Amniotic epithelial cell (primary cell): ENCODE measurements at regions not wholly inside any gene's neighbourhood (a gene's known extent, or its start where the extent isn't known, plus 50 kb on each side); places are given as distances from the start of the nearest gene placed in this dataset.

Experiments used
- DNase-seq: peaks from one replicate; pipeline ENCODE4 v3.0.0-alpha.2; 2010; ENCODE audit warnings: low read depth

DNA sequence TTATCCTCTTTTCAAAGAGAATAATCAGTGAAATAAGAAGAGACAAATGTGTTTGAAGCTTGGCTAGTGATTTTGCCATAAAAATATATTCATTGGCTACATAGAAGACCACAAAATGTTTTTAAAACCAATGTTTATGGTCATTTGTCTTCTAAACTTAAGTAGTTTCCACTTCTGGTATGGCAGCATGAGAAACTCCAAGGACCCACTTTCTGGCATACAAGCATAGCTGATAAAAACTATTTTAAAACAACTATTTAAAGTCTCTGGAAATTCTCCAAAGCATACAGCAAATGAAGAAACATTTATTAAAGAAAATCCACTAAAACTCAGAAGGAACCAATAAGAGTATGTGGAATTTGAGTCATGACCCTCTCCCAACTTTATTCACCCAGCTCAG is 89.2 kb upstream of the TOMM7 start:
- DNase-seq = no peak

DNA sequence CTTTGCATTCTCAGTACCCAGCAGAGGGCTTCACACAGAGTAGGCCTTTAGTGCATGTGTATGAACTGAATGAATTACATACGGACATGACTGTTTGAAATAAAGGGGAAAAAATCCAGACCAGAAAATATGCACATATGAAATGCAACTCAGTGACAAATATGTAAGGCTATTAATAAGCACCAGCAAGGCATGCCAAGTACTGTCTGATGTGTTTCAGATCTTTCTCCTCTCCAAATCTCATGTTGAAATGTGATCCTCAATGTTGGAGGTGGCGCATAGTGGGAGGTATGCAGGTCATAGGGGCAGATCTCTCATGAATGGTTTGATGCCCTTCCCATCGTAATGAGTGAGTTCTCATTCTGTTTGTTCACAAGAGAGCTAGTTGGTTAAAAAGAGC is 87.3 kb upstream of the TOMM7 start:
- DNase-seq = no peak

DNA sequence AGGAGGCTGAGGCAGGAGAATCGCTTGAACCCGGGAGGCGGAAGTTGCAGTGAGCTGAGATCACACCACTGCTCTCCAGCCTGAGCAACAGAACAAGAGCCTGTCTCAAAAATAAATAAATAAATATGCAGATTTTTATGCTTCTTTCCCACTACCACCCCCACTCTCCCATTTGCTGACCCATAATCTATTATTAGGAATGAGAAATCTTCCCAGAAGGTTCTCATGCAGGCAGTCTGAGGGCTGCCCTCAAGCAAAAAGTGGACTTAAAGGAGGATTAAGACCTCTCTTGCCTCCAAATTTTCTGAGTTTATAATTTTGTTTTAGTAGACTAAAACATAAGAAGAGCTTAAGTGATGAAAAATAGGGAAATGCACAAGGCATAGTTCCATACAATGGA is 85.2 kb upstream of the TOMM7 start:
- DNase-seq = no peak

DNA sequence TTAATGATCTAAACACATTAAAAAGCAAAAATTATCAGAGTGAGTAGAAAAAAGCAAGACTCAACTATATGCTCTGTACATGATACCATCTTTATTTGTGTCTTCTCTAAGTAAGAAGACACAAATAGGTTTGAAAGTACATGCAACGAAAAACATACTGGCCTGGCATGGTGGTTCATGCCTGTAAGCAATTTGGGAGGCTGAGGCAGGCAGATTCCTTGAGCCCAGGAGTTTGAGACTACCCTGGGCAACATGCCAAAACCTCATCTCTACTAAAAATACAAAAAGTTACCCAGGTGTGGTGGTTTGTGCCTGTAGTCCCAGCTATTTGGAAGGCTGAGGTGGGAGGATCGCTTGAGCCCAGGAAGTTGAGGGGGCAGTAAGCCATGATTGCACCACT is 78.1 kb upstream of the TOMM7 start:
- no peak for DNase-seq

DNA sequence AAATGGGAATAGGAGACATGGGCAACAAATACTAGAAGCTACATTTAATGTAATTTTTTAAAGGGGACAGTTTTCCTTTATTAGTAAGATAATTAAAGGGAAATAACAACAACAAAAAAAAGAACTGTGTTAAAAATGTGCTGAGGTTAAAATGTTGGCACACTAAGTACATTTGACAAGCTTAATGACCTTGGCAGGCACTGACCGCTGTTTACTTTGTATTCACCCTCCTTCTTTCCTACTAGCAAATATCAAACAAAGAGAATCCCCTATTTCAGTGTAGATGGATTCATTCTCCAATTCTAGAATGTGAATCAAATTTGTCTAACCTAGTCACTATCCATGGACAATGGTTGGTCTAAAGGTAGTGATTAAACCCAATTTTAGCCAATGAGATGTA is 77.5 kb upstream of the TOMM7 start:
- DNase-seq = no peak

DNA sequence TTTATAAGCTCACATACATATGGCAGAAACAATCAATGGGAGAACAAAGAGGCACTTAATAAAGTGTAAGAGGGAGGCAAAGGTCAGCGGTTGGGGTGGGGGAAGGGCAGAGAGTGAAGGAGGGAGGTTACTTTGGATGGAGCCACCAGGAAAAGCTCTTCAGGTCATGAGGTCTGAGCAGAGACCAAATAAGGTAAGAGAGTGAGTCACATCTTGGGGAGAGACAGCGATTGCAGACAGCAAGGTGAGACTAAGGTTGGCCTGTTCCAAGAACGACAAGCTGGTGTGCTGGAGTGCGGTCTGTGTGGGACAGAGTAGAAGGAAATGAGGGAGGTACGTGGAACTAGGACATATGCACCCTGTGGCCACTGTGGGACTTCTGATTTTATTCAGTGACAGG is 74.3 kb upstream of the TOMM7 start:
- DNase-seq = no peak

DNA sequence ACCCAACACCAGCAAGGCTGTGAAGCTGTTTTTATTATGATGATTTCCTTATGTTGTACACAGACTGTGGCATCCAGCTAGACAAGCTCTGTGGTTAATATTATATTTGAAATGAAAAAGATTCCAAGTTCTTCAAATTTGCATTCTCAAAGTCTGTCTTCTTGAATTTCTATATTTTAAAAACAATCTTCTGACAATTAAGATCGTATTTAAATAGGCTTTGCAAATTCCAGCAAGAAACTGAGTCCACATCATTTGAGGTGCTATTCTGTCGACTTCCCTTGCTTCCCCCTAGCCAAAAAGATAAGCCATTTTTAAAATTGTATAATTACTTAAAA is 73.1 kb upstream of the TOMM7 start:
- DNase-seq = no peak

DNA sequence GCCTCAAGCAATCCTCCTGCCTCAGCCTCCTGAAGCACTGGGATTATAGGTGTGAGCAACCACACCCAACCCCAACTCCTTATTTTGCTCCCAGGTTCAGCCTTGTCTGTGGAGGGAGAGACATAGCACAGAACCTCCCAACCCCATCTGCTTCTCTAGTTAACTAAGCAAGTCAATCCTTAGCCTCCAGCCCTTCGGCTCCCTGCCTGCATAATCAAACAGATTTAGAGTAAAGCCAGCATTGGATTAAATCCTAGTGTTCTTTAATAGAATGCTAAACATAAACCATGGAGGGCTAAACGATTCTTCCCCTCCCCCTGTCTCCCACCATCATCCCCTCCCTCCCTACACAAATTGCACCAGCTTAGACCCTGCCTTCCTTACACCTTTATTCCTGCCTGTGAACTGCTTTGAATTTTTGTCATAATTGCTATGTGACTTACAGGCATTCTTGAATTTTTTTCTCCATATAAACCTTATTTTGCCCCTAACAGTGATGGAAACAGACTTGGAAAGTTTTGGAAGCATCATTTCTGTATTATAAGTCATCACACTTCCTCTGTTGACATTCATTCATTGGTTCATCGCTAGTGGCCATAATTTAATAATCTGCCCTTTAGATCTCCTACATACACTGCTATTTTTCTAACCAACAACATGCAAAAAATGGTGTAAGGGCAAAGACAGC is 72.6 kb upstream of the TOMM7 start:
- DNase-seq = no peak

DNA sequence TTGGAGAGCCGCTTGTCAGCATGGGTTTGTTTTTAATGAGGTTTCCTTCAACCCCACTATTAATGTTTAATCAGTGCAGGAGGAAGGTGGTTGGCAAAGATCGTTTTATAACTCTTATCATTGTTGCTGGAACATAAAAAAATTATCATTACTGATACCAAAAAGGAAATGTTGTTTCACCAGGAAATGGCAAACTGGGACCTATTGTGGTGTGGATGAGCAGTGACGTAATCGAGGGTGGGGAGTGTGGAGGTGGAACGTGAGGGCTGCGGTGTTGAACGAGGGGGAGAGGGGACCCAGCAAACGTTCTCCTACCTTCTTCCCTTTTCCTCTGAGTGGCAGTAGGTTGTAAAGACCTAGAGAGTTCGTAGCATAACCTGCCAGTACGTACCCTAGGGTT is 71.9 kb upstream of the TOMM7 start:
- no peak for DNase-seq

DNA sequence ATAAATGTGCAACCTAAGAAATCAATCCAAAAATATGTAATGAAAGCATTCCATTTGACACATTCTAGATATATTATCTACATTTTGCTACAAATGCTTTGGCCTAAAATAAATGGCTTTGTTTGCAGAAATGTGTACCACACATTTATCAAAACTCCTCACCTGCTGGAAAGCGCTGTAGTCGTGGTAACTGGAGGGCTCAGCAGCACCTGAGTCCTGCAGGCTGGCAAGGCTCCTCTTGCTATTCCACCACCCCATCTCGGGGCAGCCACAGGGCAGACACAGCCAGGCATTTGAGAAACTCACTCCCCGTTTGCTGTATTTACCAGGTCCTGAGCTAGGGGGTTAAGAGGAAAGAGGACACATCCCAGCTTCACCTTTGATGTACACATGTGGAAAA is 68.1 kb upstream of the TOMM7 start:
- DNase-seq = no peak

DNA sequence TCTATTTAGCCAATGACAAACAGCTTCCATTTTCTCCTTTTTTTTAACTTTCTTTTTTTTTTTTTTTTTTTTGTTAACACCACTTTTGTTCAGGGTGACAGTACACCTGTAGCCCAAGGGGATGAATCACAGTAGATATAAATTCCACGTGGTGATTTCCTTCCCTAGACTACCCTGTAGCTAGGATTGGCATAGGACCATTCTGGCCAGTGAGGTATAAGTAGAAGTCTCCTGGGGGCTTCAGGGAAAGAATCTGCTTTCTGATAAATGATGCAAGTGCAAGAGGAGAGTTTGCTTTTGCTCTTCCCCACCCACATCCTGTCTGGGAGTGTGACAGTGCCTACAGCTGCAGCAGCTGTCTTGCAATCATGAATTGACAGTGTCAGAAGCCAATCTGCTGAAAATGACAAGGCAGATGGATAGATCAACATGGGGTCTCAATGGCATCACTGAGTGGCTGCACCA is 63.2 kb upstream of the TOMM7 start:
- no peak for DNase-seq

DNA sequence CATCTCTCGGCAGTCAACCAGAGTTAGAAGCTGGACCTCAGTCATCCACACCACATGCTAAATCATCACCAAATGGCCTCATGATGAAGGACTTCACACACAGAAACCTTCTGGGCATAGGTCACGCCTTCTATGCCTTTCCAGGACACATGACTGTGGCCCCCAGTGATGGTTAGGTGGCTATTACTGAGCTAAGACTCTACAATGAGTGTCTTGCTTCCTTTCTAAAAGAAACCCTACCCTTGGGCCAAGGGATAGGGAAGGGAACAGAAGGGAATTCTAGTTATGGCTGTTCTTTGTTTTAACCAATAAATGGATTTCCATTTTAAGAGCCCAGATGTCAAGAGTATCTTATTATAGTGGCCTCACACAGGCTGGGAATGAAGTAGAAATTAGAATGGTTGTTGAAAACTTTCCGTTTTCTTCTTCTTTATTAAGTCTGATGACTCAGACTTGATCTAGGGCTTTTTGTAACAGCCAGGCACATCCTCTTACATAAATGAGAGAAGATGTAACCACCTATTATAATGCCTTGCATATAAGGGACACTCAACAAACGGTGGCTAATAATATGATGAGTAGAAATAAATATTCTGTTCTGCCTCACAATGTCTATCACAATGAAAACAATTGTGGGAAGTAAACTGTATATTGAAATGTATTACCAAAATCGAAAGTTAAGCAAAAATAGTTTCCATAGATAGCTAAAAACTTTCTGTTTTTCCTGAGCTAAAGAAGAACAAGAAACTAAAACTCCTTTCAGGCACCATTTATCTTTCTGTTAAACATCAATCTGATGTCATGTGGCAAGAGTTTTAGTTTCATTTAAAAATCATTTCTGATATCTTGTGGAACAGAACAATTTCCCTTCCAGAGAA is 62.5 kb upstream of the TOMM7 start:
- peak; percentile 6 for DNase-seq

DNA sequence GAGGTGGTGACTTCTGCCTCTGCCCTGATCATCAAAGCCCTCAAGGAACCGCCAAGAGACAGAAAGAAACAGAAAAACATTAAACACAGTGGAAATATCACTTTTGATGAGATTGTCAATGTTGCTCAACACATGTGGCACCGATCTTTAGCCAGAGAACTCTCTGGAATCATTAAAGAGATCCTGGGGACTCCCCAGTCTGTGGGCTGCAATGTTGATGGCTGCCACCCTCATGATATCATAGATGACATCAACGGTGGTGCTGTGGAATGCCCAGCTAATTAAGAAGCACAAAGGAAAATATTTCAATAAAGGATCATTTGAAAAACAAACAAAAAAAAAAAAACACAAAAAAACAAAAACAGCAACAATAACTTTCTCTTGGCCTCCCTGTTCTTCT is 59.5 kb upstream of the TOMM7 start:
- DNase-seq = no peak

DNA sequence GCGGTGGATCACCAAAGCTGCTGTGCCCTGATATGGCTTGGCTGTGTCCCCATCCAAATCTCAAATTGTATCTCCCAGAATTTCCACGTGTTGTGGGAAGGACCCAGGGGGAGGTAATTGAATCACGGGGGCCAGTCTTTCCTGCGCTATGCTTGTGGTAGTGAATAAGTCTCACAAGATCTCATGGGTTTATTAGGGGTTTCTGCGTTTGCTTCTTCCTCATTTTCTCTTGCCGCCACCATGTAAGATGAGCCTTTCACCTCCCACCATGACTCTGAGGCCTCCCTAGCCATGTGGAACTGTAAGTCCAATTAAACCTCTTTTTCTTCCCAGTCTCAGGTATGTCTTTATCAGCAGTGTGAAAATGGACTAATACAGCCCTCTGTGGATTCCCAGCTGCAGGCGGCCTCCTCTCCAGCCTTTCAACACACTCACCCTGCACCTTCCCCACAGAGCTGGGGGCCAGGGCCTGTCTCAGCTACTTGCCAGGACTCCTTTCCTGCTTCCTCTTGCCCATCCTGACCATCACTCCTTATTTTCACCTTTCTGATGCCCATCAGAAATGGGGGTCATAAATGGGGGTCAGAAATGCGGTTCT is 57.2 kb upstream of the TOMM7 start:
- DNase-seq = no peak

DNA sequence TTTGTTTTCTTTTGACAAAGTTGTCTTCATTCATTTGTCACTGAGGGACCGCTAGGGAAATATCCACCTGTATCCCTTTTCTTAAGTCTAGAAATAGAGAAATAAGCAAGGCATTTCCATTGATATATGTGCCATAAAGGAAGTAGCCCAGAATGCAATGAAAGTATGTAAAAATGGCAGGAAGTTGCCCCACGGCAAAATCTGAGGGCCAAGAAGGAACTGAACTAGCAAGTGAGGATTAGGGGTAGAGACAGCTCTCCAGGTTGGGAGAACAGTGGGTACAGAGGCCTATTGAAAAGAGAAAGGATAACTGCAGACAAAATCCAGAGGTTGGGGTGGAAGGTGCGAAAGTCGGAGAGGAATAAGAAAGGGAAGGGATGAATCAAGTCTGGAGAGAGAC is 56.6 kb upstream of the TOMM7 start:
- no peak for DNase-seq

DNA sequence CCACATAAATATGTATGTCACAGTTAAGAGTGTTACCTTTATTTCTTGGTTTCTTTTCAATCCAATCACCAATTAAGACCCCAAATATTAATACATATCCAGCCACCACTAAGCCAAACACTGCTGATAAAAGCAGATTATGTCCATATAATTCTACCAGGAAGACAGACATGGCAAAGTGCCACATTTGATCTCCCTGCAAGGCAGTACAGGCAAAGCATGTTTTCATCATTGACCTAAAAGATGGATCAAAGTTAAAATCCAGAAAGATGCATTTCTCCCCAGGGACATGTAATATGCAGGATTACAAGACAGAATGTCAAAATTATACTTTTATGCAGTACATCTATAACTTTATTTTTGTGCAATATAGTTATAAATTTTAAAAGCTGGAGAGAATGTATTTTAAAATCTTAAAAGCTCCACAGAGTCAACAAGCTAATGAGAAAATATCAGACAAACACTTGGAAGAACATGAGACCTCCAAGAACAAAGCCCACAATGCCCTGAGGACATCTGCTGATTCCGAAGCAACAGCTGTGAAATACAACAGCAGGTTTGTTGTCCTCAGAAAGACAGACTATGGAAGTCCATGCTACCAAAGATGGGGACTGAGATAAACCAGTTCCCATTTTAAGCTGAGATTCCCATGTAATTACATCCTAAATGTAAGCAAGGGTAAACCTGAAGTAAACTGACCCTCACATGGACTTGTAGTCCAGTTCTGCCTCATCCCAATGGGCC is 54.5 kb upstream of the TOMM7 start:
- no peak for DNase-seq

DNA sequence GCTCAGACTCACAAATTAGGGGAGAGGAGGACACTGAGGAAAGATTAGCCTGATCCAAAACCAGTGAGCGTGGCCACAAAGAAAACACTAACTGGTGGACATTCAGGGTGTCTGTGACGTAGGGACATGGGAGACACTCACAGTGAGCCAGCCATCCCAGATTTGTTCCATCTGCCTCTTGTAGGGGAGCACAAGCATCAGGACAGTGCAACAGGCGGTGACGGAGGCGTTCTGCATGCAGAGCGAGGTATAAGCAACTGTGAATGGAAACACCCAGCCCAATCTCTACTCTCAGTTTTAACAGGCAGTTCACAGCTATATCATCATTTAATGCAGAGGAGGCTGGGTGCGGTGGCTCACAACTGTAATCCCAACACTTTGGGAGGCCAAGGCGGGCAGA is 52.8 kb upstream of the TOMM7 start:
- DNase-seq = no peak

DNA sequence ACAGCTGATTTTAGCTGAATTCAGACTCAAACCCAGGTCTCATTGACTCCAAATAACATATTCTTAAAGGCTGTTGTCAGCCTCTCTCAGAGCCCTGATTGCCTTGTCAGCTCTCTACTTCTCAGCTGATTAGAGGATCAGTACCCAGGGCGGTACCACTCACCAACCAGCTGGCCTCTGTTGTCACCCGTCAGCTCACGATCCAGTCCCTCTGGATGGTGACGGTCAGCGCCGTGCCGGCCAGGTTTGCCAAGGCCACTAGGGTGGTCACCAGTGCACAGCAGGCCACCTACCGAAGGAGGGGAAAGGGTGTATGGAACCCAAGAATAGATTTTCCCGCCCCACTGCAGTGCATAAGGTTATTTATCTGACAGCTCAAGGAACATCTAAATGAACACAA is 52.3 kb upstream of the TOMM7 start:
- DNase-seq = no peak
